ENCODE measurements at regions not wholly inside any gene's neighbourhood (a gene's known extent, or its start where the extent isn't known, plus 50 kb on each side); places are given as distances from the start of the nearest gene placed in this dataset.

- H4K20me1 ChIP-seq (ENCODE audit: insufficient read depth) = no peaks in the 10 kb centered on the region
- H3K27me3 ChIP-seq (ENCODE audit: insufficient read depth, low read depth) = no peaks in the 10 kb centered on the region
- no peak overlapping the region for H3K9ac ChIP-seq
- H2AFZ ChIP-seq (ENCODE audit: low read depth) = no peak overlapping the region
- no peaks in the 10 kb centered on the region for H3K4me1 ChIP-seq (ENCODE audit: low read depth, poor library complexity, severe bottlenecking)
- H3K4me2 ChIP-seq = no peak overlapping the region
- TF ChIP-seq CTCF (conservative IDR thresholded peaks at IDR 0.05; ENCODE audit: low read depth, low read length) = no peak
- no peaks in the 10 kb centered on the region for H3K79me2 ChIP-seq (ENCODE audit: insufficient read depth, low read depth)
- H3K27ac ChIP-seq = no peak overlapping the region
- H3K4me3 ChIP-seq (IDR thresholded peaks at IDR 0.05; ENCODE audit: insufficient read depth, low read depth, low read length) = no peak overlapping the region
- H3K36me3 ChIP-seq (ENCODE audit: insufficient read depth) = no peaks in the 10 kb centered on the region
Measured at GRCh38 chr2:44051593-44052347, 56.0 kb upstream of the LRPPRC start.

- no peak overlapping the region for H3K27ac ChIP-seq
- no peak overlapping the region for H3K4me2 ChIP-seq
- no peaks in the 10 kb centered on the region for H3K4me1 ChIP-seq (ENCODE audit: low read depth, poor library complexity, severe bottlenecking)
- H3K4me3 ChIP-seq (IDR thresholded peaks at IDR 0.05; ENCODE audit: insufficient read depth, low read depth, low read length) = no peak overlapping the region
- no peak for TF ChIP-seq CTCF (conservative IDR thresholded peaks at IDR 0.05; ENCODE audit: low read depth, low read length)
- H3K9ac ChIP-seq = no peak overlapping the region
- no peaks in the 10 kb centered on the region for H3K27me3 ChIP-seq (ENCODE audit: insufficient read depth, low read depth)
- H3K79me2 ChIP-seq (ENCODE audit: insufficient read depth, low read depth) = no peaks in the 10 kb centered on the region
- H2AFZ ChIP-seq (ENCODE audit: low read depth) = no peak overlapping the region
- H3K36me3 ChIP-seq (ENCODE audit: insufficient read depth) = no peaks in the 10 kb centered on the region
- H4K20me1 ChIP-seq (ENCODE audit: insufficient read depth) = no peaks in the 10 kb centered on the region
Measured at GRCh38 chr2:44052584-44052983, 56.8 kb upstream of the LRPPRC start.

- Histone ChIP-seq H3K79me2 (ENCODE audit: insufficient read depth, low read depth) (no peaks in the 10 kb centered on the region), H3K27me3 (ENCODE audit: insufficient read depth, low read depth) (no peaks in the 10 kb centered on the region), H3K36me3 (ENCODE audit: insufficient read depth) (no peaks in the 10 kb centered on the region), H3K4me2 (no peak overlapping the region), H4K20me1 (ENCODE audit: insufficient read depth) (no peaks in the 10 kb centered on the region), H3K27ac (no peak overlapping the region), H2AFZ (ENCODE audit: low read depth) (no peak overlapping the region), H3K4me3 (IDR thresholded peaks at IDR 0.05; ENCODE audit: insufficient read depth, low read depth, low read length) (no peak overlapping the region), H3K9ac (no peak overlapping the region), H3K4me1 (ENCODE audit: low read depth, poor library complexity, severe bottlenecking) (no peaks in the 10 kb centered on the region)
- TF ChIP-seq CTCF (conservative IDR thresholded peaks at IDR 0.05; ENCODE audit: low read depth, low read length) = no peak
Measured at GRCh38 chr2:44053052-44053451, 57.3 kb upstream of the LRPPRC start.

- TF ChIP-seq CTCF (conservative IDR thresholded peaks at IDR 0.05; ENCODE audit: low read depth, low read length) = no peak
- no peaks in the 10 kb centered on the region for H4K20me1 ChIP-seq (ENCODE audit: insufficient read depth)
- H3K4me2 ChIP-seq = no peak overlapping the region
Measured at GRCh38 chr2:44053456-44053855, 57.7 kb upstream of the LRPPRC start.

More at GRCh38 chr2:44053456-44053855, 57.7 kb upstream of the LRPPRC start:
- Histone ChIP-seq H3K27me3 (ENCODE audit: insufficient read depth, low read depth) (no peaks in the 10 kb centered on the region), H2AFZ (ENCODE audit: low read depth) (no peak overlapping the region), H3K27ac (no peak overlapping the region), H3K36me3 (ENCODE audit: insufficient read depth) (no peaks in the 10 kb centered on the region), H3K4me3 (IDR thresholded peaks at IDR 0.05; ENCODE audit: insufficient read depth, low read depth, low read length) (no peak overlapping the region), H3K79me2 (ENCODE audit: insufficient read depth, low read depth) (no peaks in the 10 kb centered on the region), H3K9ac (no peak overlapping the region), H3K4me1 (ENCODE audit: low read depth, poor library complexity, severe bottlenecking) (no peaks in the 10 kb centered on the region)

All from KMS-11 (cell line).